MG63 (cell line): ENCODE measurements at regions not wholly inside any gene's neighbourhood (a gene's known extent, or its start where the extent isn't known, plus 50 kb on each side); places are given as distances from the start of the nearest gene placed in this dataset.

ENCODE experiments used
- DNase-seq: peaks from one replicate; pipeline ENCODE4 v3.0.0-alpha.2; 2020
- H3K27me3 ChIP-seq: fragments of 250-450 bp; sonication (Bioruptor Pico); 2 replicates; pipeline ENCODE4 v1.5.1; 2020; ENCODE audit warnings: mild to moderate bottlenecking, moderate library complexity
- H3K36me3 ChIP-seq: fragments of 250-450 bp; sonication (Bioruptor Pico); 2 replicates; pipeline ENCODE4 v1.5.1; 2020; ENCODE audit warnings: mild to moderate bottlenecking, moderate library complexity
- H3K4me3 ChIP-seq: fragments of 250-450 bp; sonication (Bioruptor Pico); 2 replicates; pipeline ENCODE4 v1.5.1; 2020; ENCODE audit warnings: mild to moderate bottlenecking, moderate library complexity
- H3K9me3 ChIP-seq: fragments of 250-450 bp; sonication (Bioruptor Pico); 2 replicates; pipeline ENCODE4 v1.5.1; 2020; ENCODE audit warnings: mild to moderate bottlenecking, moderate library complexity

DNA sequence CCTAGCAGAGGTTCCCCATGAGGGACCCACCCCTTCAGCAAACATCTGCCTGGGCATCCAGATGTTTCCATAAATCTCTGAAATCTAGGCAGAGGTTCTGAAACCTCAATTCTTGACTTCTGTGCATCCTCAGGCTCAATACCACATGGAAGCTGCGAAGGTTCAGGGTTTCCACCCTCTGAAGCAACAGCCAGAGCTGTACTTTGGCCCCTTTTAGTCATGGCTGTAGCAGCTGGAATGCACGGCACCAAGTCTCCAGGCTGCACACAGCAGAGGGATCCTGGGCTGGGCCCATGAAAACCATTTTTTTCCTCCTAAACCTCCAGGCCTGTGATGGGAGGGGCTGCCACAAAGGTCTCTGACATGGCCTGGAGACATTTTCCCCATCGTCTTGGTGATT is 93.0 kb upstream of the FIGN start:
- no peaks in the 10 kb centered on the region for H3K27me3 ChIP-seq
- no peaks in the 10 kb centered on the region for H3K36me3 ChIP-seq
- DNase-seq = no peak
- no peak overlapping the region for H3K4me3 ChIP-seq
- H3K9me3 ChIP-seq = no peaks in the 10 kb centered on the region

GRCh38 chr2:163822033-163822432 is 86.2 kb upstream of the FIGN start:
- H3K9me3 ChIP-seq = no peaks in the 10 kb centered on the region
- H3K4me3 ChIP-seq = no peak overlapping the region
- DNase-seq = no peak
- no peaks in the 10 kb centered on the region for H3K36me3 ChIP-seq
- no peaks in the 10 kb centered on the region for H3K27me3 ChIP-seq

GRCh38 chr2:163812926-163813520 is 77.2 kb upstream of the FIGN start:
- H3K36me3 ChIP-seq = no peaks in the 10 kb centered on the region
- DNase-seq = no peak
- no peak overlapping the region for H3K4me3 ChIP-seq
- no peaks in the 10 kb centered on the region for H3K27me3 ChIP-seq
- H3K9me3 ChIP-seq = peaks cover 2% of the 10 kb centered on the region; the same call in 1 of the 2 replicates

- Histone ChIP-seq H3K36me3 (no peaks in the 10 kb centered on the region), H3K27me3 (no peaks in the 10 kb centered on the region), H3K4me3 (no peak overlapping the region), H3K9me3 (0 out of 2 replicates have a peak, but pooled peaks cover 2% of the 10 kb centered on the region)
- peak; percentile 10 for DNase-seq
Measured at GRCh38 chr2:163808406-163808805, 72.6 kb upstream of the FIGN start.

DNA sequence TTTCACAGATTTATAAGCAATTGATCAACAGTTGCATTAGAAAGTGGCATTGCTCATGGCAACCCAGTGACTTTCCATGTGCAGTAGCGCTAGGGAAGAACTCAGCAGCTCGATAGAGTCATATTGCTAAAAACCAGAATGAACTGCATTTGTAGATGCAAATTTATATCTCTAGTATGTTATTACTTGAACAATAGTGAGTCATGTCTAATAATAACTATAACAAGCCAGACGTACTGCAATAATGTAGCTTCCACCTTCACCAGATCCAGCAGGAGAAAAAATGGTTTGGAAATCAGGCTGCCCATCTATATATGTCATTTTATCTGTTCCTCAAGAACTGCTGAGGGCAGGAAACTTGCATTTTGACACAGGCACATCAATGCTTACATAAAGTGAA is 66.5 kb upstream of the FIGN start:
- no peak for DNase-seq
- Histone ChIP-seq H3K4me3 (no peak overlapping the region), H3K36me3 (no peaks in the 10 kb centered on the region), H3K9me3 (no peaks in the 10 kb centered on the region), H3K27me3 (no peaks in the 10 kb centered on the region)

GRCh38 chr2:163801486-163801885 is 65.7 kb upstream of the FIGN start:
- DNase-seq = no peak

DNA sequence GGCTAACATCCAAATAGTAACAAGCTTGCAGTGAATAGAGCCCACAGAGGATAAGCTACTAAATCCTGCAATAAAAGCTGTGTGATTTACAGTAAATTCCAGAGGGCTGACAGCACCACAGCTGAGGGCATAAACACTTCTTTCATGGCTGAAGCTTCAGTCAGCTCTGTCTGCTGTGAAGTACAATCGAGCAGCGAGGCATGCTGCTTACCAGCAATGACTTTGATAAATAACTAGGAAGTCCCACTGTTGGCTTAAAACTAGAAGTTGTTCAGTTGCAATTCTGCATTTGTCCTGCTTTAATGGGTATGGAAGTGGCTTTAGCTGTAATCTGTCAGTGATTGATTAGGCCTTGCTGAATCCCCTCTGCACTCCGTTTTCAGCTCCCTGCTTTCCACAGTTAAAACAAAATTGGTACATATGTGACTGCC is 65.2 kb upstream of the FIGN start:
- no peaks in the 10 kb centered on the region for H3K27me3 ChIP-seq
- H3K36me3 ChIP-seq = no peaks in the 10 kb centered on the region
- peak overlapping the region; percentile 18; the same call in 1 of the 2 replicates for H3K4me3 ChIP-seq
- peak; percentile 56 for DNase-seq
- H3K9me3 ChIP-seq = no peaks in the 10 kb centered on the region

More at GRCh38 chr2:163801486-163801885, 65.7 kb upstream of the FIGN start:
- Histone ChIP-seq H3K36me3 (no peaks in the 10 kb centered on the region), H3K4me3 (no peak overlapping the region), H3K27me3 (no peaks in the 10 kb centered on the region), H3K9me3 (no peaks in the 10 kb centered on the region)

DNA sequence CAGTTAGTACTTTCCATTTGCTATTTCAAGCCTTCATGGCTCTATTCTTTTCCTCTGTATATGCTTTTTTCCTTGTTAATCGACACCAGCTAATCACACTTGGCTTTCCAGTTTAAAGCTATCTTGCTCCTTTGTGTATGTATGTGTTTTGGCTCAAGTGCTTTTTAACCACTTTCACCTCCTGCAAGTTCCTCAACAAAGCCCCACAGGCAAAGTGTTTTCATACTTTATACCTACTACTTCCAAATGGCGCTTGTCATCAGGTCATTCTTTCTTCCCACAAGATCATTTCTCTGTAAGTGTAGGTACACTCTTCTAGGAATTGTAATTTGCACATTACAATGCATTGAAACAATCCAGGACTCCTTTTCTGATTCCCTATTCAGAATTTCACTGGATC is 64.0 kb upstream of the FIGN start:
- DNase-seq = no peak
- Histone ChIP-seq H3K9me3 (no peaks in the 10 kb centered on the region), H3K4me3 (no peak overlapping the region), H3K36me3 (no peaks in the 10 kb centered on the region), H3K27me3 (no peaks in the 10 kb centered on the region)

DNA sequence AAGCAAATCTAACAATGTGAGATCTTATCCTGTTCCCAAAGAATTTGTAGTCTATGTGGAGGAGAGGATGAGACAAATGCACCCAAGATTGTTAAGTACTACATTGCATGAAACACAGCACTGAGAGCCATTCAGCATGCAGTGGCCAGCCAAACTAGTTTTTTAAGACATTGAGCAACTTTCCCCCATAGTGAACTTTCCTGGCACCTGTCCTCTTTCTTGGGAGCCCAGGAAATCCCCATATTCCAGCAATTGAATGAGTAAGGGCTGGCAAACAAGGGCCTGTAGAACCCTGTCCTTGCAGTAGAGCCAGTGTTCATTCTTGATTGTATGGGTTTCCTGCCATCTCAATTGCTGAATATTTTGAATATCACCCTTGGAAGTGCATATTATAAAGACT is 58.8 kb upstream of the FIGN start:
- no peaks in the 10 kb centered on the region for H3K9me3 ChIP-seq
- peak; percentile 56 for DNase-seq

More for the DNA sequence above, 58.8 kb upstream of the FIGN start:
- Histone ChIP-seq H3K36me3 (no peaks in the 10 kb centered on the region), H3K27me3 (no peaks in the 10 kb centered on the region), H3K4me3 (no peak overlapping the region)
